Uterus (tissue), 3 donors: ENCODE measurements at regions not wholly inside any gene's neighbourhood (a gene's known extent, or its start where the extent isn't known, plus 50 kb on each side); places are given as distances from the start of the nearest gene placed in this dataset.

ENCODE experiments used
- DNase-seq, 2 donors: peaks; one replicate each; pipeline ENCODE4 v3.0.0-alpha.2; 2019 to 2020
- H3K27ac ChIP-seq, 2 donors: fragments of 200-600 bp; sonication (generic); 1 replicate in 1 of 2; 2 replicates in 1 of 2; pipeline ENCODE4 v1.5.1; 2016 to 2018
- H3K27me3 ChIP-seq, 2 donors: fragments of 200-600 bp; sonication (generic); one replicate each; pipeline ENCODE4 v1.5.1; 2018 to 2019; ENCODE audit warnings: control low read depth in 1 of 2
- H3K36me3 ChIP-seq, 2 donors: fragments of 200-600 bp; sonication (generic); one replicate each; pipeline ENCODE4 v1.5.1; 2019; ENCODE audit warnings: control low read depth in 1 of 2
- H3K4me1 ChIP-seq, 2 donors: fragments of 200-600 bp; sonication (generic); one replicate each; pipeline ENCODE4 v1.5.1; 2018 to 2019; ENCODE audit warnings: control low read depth in 1 of 2
- H3K4me3 ChIP-seq, 2 donors: fragments of 200-600 bp; sonication (generic); 1 replicate in 1 of 2; 2 replicates in 1 of 2; pipeline ENCODE4 v1.5.1; 2018 to 2019; ENCODE audit warnings: mild to moderate bottlenecking in 1 of 2
- H3K9me3 ChIP-seq, 2 donors: fragments of 200-600 bp; sonication (generic); one replicate each; pipeline ENCODE4 v1.5.1; 2019; ENCODE audit warnings: control low read depth in 1 of 2
- POLR2A ChIP-seq, 2 donors: fragments of 450-650 bp; IDR thresholded peaks; one replicate each; pipeline ENCODE4 v1.6.1; 2016; ENCODE audit warnings: antibody characterized with exemption in 2 of 2, mild to moderate bottlenecking in 1 of 2, moderate library complexity in 1 of 2
- intact Hi-C: fragments of 100-400 bp; cut with DNase I; formaldehyde crosslinking; loops from one replicate; pipeline ENCODE4 v1.15.1; 2023; ENCODE audit warnings: low total_unique reads
- TF ChIP-seq, protein P1 (sequence below), 4 experiments: fragments of 200-600 bp in 2 of 4; fragments of 450-650 bp in 2 of 4; sonication (generic) in 2 of 4; IDR thresholded peaks; one replicate each; pipeline ENCODE4 v1.5.1; 2016 to 2019; ENCODE audit warnings: antibody characterized with exemption in 4 of 4, mild to moderate bottlenecking in 2 of 4, moderate library complexity in 1 of 4
- donor health status: DM: yes; HTN: yes; CAD: no.

DNA sequence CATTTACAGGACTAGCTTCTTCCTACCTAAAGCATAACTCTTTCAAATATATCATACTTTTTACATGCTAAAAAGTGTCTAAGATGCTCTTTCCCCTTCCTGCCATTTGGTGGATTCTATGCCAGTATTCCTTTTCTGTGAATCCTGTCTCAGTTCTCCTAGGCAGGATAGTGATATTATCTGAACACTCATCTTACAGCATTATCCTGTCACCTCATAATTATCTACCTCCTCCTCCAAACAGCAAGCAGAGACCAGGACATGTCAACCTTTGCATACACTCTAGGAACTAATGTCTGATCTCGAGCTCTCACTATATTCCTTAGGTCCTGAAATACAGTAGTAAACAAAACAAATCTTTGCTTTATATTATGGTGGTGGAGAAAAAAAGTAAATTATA is 275.5 kb downstream of the FAM181B start:
- Histone ChIP-seq H3K4me3 (no peak overlapping the region), H3K4me1 (no peaks in the 10 kb centered on the region), H3K27ac (no peak overlapping the region), H3K9me3 (no peaks in the 10 kb centered on the region), H3K36me3 (no peaks in the 10 kb centered on the region), H3K27me3 (no peaks in the 10 kb centered on the region)
- TF ChIP-seq, protein P1, sequence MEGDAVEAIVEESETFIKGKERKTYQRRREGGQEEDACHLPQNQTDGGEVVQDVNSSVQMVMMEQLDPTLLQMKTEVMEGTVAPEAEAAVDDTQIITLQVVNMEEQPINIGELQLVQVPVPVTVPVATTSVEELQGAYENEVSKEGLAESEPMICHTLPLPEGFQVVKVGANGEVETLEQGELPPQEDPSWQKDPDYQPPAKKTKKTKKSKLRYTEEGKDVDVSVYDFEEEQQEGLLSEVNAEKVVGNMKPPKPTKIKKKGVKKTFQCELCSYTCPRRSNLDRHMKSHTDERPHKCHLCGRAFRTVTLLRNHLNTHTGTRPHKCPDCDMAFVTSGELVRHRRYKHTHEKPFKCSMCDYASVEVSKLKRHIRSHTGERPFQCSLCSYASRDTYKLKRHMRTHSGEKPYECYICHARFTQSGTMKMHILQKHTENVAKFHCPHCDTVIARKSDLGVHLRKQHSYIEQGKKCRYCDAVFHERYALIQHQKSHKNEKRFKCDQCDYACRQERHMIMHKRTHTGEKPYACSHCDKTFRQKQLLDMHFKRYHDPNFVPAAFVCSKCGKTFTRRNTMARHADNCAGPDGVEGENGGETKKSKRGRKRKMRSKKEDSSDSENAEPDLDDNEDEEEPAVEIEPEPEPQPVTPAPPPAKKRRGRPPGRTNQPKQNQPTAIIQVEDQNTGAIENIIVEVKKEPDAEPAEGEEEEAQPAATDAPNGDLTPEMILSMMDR (IDR thresholded peaks at IDR 0.05), result no peak
- TF ChIP-seq POLR2A (IDR thresholded peaks at IDR 0.05), result no peak
- intact Hi-C loops, result no loop called here
- DNase-seq, result no peak

DNA sequence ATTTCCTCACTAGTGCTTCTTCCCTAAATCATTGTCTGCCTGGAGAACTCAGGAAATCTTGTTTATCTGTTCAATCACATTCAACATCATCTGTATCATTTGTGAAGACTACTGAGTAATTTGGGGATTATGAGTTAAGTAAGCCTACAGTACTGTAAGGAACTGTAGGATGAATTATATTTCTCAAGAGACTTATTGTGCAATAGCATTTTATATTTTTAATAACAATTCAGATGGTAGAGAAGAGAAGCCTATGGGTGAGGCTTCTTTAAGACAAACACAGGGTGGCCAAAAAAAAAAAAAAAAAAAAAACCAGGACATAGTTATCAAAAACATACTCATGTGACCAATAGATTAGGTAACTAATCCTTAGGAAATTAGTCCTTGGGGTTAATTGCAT is 282.7 kb downstream of the FAM181B start:
- intact Hi-C loops, result no loop called here
- no peaks in the 10 kb centered on the region for H3K4me1 ChIP-seq
- H3K27me3 ChIP-seq, result no peaks in the 10 kb centered on the region

DNA sequence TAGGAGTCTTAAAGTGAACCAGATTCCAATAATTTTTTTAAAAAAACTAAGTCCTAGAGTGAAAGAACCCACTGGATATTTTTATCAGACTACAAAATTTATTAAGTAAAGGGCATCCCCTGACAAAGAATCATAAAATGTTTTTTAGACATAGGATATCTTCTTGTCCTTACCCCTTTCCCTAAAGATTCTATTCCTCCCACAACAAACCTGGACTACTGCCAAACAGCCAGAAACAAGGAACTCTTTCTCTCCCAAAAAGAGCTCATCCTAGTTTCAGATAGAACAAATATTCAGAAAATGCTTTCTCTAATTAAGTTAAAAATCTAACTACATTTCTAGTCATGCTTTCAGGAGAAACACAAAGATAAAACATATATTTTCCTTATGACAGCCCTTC is 327.1 kb downstream of the FAM181B start:
- DNase-seq, result no peak
- TF ChIP-seq, protein P1 (IDR thresholded peaks at IDR 0.05), result no peak
- TF ChIP-seq POLR2A (IDR thresholded peaks at IDR 0.05), result no peak
- H3K9me3 ChIP-seq, result no peaks in the 10 kb centered on the region
- H3K36me3 ChIP-seq, result no peaks in the 10 kb centered on the region
- no peak overlapping the region for H3K27ac ChIP-seq
- no peak overlapping the region for H3K4me3 ChIP-seq
- no peaks in the 10 kb centered on the region for H3K4me1 ChIP-seq
- no peaks in the 10 kb centered on the region for H3K27me3 ChIP-seq
- intact Hi-C loops, result no loop called here

More for the DNA sequence above, 282.7 kb downstream of the FAM181B start:
- Histone ChIP-seq H3K4me3 (no peak overlapping the region), H3K36me3 (no peaks in the 10 kb centered on the region), H3K9me3 (no peaks in the 10 kb centered on the region), H3K27ac (no peak overlapping the region)
- DNase-seq, result no peak
- TF ChIP-seq, protein P1 (IDR thresholded peaks at IDR 0.05), result no peak
- TF ChIP-seq POLR2A (IDR thresholded peaks at IDR 0.05), result no peak

DNA sequence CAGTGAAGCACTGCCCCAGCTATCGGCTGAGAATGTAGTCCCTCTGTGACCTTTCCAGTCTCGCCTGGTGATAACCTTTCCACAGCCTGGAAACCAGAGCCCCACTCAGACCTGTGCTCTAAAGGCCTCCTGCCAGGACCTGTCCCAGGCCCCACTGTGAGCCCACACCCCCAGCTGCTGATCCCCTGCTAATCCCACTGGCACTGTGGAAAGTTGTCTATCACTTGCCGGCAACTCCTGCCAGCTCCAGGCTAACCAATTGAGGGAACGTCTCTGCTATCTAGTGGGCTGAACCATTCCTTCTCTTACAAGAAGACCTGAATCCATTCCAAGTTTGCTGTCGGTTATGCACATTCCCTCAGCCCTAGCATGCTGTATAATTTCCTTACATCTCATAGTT is 328.2 kb downstream of the FAM181B start:
- TF ChIP-seq POLR2A (IDR thresholded peaks at IDR 0.05), result no peak
- TF ChIP-seq, protein P1 (IDR thresholded peaks at IDR 0.05), result no peak
- Histone ChIP-seq H3K9me3 (no peaks in the 10 kb centered on the region), H3K36me3 (no peaks in the 10 kb centered on the region), H3K4me3 (no peak overlapping the region), H3K27ac (no peak overlapping the region), H3K4me1 (no peaks in the 10 kb centered on the region), H3K27me3 (no peaks in the 10 kb centered on the region)
- intact Hi-C loops, result no loop called here
- DNase-seq, result no peak

DNA sequence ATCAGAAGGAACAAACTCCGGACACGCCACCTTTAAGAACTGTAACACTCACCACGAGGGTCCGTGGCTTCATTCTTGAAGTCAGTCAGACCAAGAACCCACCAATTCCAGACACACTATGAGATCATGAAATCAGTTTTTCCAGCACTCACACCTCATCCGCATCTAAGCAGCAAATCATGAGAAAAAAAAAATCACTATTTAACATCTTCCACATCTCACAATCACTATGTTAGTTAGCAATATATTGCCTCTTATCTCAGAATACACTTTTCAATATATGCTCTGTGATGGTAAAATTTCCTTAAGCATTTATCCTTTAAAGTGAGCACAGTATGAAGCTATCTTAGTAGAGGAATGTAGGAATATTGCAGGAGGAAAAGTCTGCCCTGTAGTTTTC is 328.7 kb downstream of the FAM181B start:
- Histone ChIP-seq H3K4me1 (no peaks in the 10 kb centered on the region), H3K27ac (no peak overlapping the region), H3K36me3 (no peaks in the 10 kb centered on the region), H3K9me3 (no peaks in the 10 kb centered on the region), H3K27me3 (no peaks in the 10 kb centered on the region), H3K4me3 (no peak overlapping the region)
- intact Hi-C loops, result no loop called here
- DNase-seq, result no peak
- TF ChIP-seq POLR2A (IDR thresholded peaks at IDR 0.05), result no peak
- TF ChIP-seq, protein P1 (IDR thresholded peaks at IDR 0.05), result no peak
